ENCODE measurements at regions not wholly inside any gene's neighbourhood (a gene's known extent, or its start where the extent isn't known, plus 50 kb on each side); places are given as distances from the start of the nearest gene placed in this dataset.
A peak's percentile ranks its signal among the peaks of the same experiment; 100 is the strongest.

- TF ChIP-seq CTCF (IDR thresholded peaks at IDR 0.05), result no peak
- no peak for TF ChIP-seq POLR2A (IDR thresholded peaks at IDR 0.05)
- no peak for TF ChIP-seq EP300 (IDR thresholded peaks at IDR 0.05)
- WGBS, 3 donors, result 43 to 50% (median 47%) methylated on average over 9 of the region's 9 CpGs
- peaks cover 7% of the 10 kb centered on the region for H3K4me1 ChIP-seq (ENCODE audit: insufficient read depth)
- H3K4me3 ChIP-seq, result no peak overlapping the region
- DNase-seq, result no peak
- H3K9me3 ChIP-seq, result no peaks in the 10 kb centered on the region
- H3K36me3 ChIP-seq, result no peaks in the 10 kb centered on the region
- peak overlapping the region in 1 of 2 donors; percentile 25 for H3K27ac ChIP-seq
- intact Hi-C loops (cut with DNase I), result no loop called here
- no peaks in the 10 kb centered on the region for H3K27me3 ChIP-seq
These were observed 103.8 kb upstream of the CDC42EP3 start for GRCh38 chr2:37774976-37775907.

GRCh38 chr2:37775908-37776250 is 104.4 kb upstream of the CDC42EP3 start:
- no peak for TF ChIP-seq POLR2A (IDR thresholded peaks at IDR 0.05)
- WGBS, 3 donors, result 0 to 5% (median 3%) methylated on average over 3 of the region's 3 CpGs
- peaks cover 7% of the 10 kb centered on the region for H3K4me1 ChIP-seq (ENCODE audit: insufficient read depth)
- DNase-seq, result peak; percentile 41 to 58 (median 43)
- H3K4me3 ChIP-seq, result no peak overlapping the region
- no peaks in the 10 kb centered on the region for H3K9me3 ChIP-seq
- no peaks in the 10 kb centered on the region for H3K36me3 ChIP-seq
- intact Hi-C loops (cut with DNase I), result no loop called here
- H3K27ac ChIP-seq, result no peak overlapping the region
- H3K27me3 ChIP-seq, result no peaks in the 10 kb centered on the region

- intact Hi-C loops (cut with DNase I), result no loop called here
- no peak for DNase-seq
- TF ChIP-seq EP300 (IDR thresholded peaks at IDR 0.05) (no peak), POLR2A (IDR thresholded peaks at IDR 0.05) (no peak)
- WGBS, 3 donors, result 27 to 61% (median 46%) methylated on average over 3 of the region's 3 CpGs
- Histone ChIP-seq H3K27me3 (no peaks in the 10 kb centered on the region), H3K9me3 (no peaks in the 10 kb centered on the region), H3K27ac (no peak overlapping the region), H3K4me3 (no peak overlapping the region), H3K36me3 (no peaks in the 10 kb centered on the region), H3K4me1 (ENCODE audit: insufficient read depth) (peaks cover 7% of the 10 kb centered on the region)
These were observed 105.0 kb upstream of the CDC42EP3 start for GRCh38 chr2:37776487-37776886.

GRCh38 chr2:37779139-37779538 is 107.7 kb upstream of the CDC42EP3 start:
- no peak for TF ChIP-seq CTCF (IDR thresholded peaks at IDR 0.05)
- TF ChIP-seq POLR2A (IDR thresholded peaks at IDR 0.05), result no peak
- TF ChIP-seq EP300 (IDR thresholded peaks at IDR 0.05), result no peak
- no peaks in the 10 kb centered on the region for H3K27me3 ChIP-seq
- peaks cover 7% of the 10 kb centered on the region for H3K4me1 ChIP-seq (ENCODE audit: insufficient read depth)
- DNase-seq, result no peak
- no peak overlapping the region for H3K27ac ChIP-seq
- WGBS, 3 donors, result 53 to 70% (median 58%) methylated on average over 5 of the region's 5 CpGs
- intact Hi-C loops (cut with DNase I), result no loop called here
- no peaks in the 10 kb centered on the region for H3K36me3 ChIP-seq
- H3K9me3 ChIP-seq, result no peaks in the 10 kb centered on the region
- no peak overlapping the region for H3K4me3 ChIP-seq

- 94 to 100% (median 97%) methylated on average over 2 of the region's 2 CpGs for WGBS, 3 donors
- Histone ChIP-seq H3K9me3 (no peaks in the 10 kb centered on the region), H3K4me1 (ENCODE audit: insufficient read depth) (peaks cover 7% of the 10 kb centered on the region), H3K27ac (no peak overlapping the region), H3K4me3 (no peak overlapping the region), H3K27me3 (no peaks in the 10 kb centered on the region), H3K36me3 (no peaks in the 10 kb centered on the region)
- intact Hi-C loops (cut with DNase I), result loop anchor here in 1 of 4 donors (10.0 kb wide), 1 partner anchor 705 kb away; no protein-coding TSS in a partner anchor
- no peak for DNase-seq
- TF ChIP-seq EP300 (IDR thresholded peaks at IDR 0.05) (no peak), CTCF (IDR thresholded peaks at IDR 0.05) (no peak), POLR2A (IDR thresholded peaks at IDR 0.05) (no peak)
These were observed 108.4 kb upstream of the CDC42EP3 start for GRCh38 chr2:37779611-37780386.

Data from ovary (tissue), 7 donors.